ENCODE measurements at regions not wholly inside any gene's neighbourhood (a gene's known extent, or its start where the extent isn't known, plus 50 kb on each side); places are given as distances from the start of the nearest gene placed in this dataset.

DNA sequence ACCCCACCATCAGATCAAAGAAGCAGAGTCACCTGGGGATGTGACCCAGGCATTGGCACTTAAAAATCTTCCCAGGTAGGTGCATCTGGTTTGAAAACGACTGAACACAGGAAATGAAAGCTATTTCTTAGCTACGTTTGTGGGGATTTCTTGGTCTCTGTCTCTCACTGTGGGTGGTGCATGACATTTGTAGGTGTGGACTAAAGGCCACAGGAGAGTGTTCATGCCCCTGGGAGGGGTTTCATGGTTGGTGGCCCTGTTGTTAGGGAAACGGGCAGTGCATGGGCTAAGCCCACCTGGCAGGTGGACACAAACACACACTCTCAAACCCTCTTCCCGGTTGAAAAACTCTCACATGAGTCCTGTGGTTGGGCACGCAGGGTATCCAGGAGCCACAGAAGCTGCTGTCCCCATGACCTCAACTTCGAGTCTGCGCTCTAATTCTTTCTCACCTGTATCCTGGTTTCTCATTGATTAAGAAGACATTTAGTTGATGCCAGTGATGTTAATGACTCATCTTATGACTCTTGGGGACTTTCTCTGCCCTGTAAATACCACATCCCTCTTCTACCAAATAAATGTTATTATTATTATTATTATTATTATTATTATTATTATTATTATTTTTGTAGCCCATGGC, 119.4 kb downstream of the MRPS6 start:
- FAIRE-seq: peak; percentile 33

GRCh38 chr21:34195335-34195734, 122.0 kb downstream of the MRPS6 start:
- DNase-seq (ENCODE audit: insufficient read length) (no peak), FAIRE-seq (no peak)
- TF ChIP-seq POLR2AphosphoS5 (IDR thresholded peaks at IDR 0.05; ENCODE audit: low read depth, low read length) (no peak), POLR2A (IDR thresholded peaks at IDR 0.05; ENCODE audit: low read depth, low read length) (no peak), TAF1 (IDR thresholded peaks at IDR 0.05; ENCODE audit: borderline replicate concordance, low read depth, low read length) (no peak)

More for the DNA sequence above, 119.4 kb downstream of the MRPS6 start:
- TF ChIP-seq POLR2A (IDR thresholded peaks at IDR 0.05; ENCODE audit: low read depth, low read length) (no peak), TAF1 (IDR thresholded peaks at IDR 0.05; ENCODE audit: borderline replicate concordance, low read depth, low read length) (no peak), POLR2AphosphoS5 (IDR thresholded peaks at IDR 0.05; ENCODE audit: low read depth, low read length) (no peak)
- DNase-seq (ENCODE audit: insufficient read length): no peak

GRCh38 chr21:34196996-34197395, 123.6 kb downstream of the MRPS6 start:
- TF ChIP-seq POLR2A (IDR thresholded peaks at IDR 0.05; ENCODE audit: low read depth, low read length): no peak
- no peak for TF ChIP-seq TAF1 (IDR thresholded peaks at IDR 0.05; ENCODE audit: borderline replicate concordance, low read depth, low read length)
- TF ChIP-seq POLR2AphosphoS5 (IDR thresholded peaks at IDR 0.05; ENCODE audit: low read depth, low read length): no peak
- FAIRE-seq: no peak

DNA sequence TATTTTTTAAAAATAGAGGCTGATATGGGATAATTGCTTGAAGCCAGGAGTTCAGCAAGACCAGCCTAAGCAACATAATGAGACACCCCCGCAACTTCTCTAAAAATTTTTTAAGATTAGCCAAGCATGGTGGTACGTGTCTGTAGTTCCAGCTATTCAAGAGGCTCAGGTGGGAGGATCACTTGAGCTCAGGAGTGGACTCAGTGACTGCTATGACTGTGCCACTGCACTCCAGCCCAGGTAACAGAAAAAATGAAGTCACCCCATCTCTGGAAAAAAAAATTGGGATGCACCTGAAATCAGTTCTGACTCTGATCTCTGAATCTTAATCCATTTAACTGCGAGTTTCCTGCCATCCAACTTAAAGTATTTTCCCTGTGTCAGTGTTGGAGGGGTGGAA, 124.2 kb downstream of the MRPS6 start:
- DNase-seq (ENCODE audit: insufficient read length) (no peak), FAIRE-seq (no peak)
- TF ChIP-seq POLR2AphosphoS5 (IDR thresholded peaks at IDR 0.05; ENCODE audit: low read depth, low read length): no peak
- TF ChIP-seq TAF1 (IDR thresholded peaks at IDR 0.05; ENCODE audit: borderline replicate concordance, low read depth, low read length): no peak
- TF ChIP-seq POLR2A (IDR thresholded peaks at IDR 0.05; ENCODE audit: low read depth, low read length): no peak

More at GRCh38 chr21:34196996-34197395, 123.6 kb downstream of the MRPS6 start:
- no peak for DNase-seq (ENCODE audit: insufficient read length)

DNA sequence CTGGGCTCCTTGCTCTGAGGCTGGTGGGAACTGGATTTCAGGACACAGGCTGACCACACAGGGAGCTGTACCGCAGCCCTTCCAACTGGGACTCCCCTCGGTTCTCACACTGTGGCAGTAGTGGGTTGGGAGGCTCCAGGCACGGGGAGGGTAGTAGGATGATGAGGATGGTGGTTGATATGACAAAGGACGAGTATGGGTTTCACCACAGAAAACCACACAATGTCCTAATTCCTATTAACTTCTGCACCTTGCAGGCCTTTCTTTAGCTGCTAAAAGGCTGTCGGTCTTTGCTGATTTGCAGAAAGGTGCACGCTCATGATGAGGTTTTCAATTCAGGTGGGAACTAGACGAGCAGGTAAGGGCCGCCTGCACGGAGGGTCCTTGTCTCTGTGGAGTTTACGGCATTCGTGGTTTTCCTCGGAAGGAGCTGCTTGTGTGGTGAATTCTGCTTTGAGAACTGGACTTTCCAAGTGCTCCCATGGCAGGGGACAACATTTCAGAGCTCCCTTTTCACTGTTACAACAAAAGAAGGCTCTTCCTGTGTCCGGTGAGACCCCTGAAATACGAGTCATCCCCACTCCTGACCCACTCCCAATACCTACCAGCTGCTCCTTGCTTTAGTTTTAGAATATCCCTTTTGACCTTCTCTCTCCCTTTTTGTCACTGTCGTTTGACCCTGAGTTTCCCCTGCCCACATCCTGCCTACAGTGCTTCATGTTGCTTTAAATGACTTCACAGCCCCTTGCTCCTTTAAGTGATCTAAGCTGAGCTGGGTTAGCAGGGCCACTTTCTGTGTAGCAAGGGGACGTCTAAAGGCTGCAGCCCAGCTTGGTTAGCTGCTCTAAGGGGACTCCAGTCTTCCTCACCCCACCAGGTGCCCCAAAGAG, 125.1 kb downstream of the MRPS6 start:
- TF ChIP-seq TAF1 (IDR thresholded peaks at IDR 0.05; ENCODE audit: borderline replicate concordance, low read depth, low read length) (no peak), POLR2AphosphoS5 (IDR thresholded peaks at IDR 0.05; ENCODE audit: low read depth, low read length) (no peak), POLR2A (IDR thresholded peaks at IDR 0.05; ENCODE audit: low read depth, low read length) (no peak)
- DNase-seq (ENCODE audit: insufficient read length) (no peak), FAIRE-seq (no peak)

DNA sequence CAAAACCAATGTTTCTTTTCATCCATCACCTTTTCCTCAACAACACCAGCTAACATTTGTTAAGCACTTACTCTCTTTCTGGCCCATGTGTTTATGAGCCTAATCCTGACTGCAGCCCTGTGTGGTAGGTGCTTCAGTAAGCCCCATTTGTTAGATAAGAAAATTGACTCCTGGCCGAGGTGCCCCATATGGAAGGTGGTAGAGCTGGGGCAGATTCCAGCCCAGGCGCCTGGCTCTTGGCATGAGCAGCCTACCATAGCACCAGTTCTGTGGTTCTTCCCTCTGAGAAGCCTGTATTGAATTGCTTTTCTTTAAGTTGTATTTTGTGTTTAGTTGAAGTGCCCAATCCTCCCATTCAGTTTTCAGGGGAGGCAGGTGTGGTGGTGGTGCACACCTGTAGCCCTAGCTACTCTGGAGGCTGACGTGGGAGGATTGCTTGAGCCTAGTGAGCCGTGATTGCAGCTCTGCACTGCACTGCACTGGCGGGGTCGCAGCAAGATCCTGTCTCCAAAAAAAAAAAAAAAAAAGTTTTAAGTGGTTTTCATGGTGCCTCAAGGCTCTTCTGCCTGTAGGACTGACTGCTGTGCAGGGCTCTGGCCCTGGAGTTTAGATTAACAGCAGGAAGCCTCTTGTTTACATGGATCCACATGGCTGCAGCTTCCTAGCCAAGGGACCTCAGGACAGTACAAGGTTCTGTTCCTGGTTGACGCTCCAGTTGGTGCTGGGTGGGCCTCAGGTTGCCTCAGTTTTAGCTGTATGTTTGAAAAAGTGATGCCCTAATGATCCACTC, 125.9 kb downstream of the MRPS6 start:
- DNase-seq (ENCODE audit: insufficient read length) (no peak), FAIRE-seq (no peak)
- TF ChIP-seq TAF1 (IDR thresholded peaks at IDR 0.05; ENCODE audit: borderline replicate concordance, low read depth, low read length): no peak
- TF ChIP-seq POLR2AphosphoS5 (IDR thresholded peaks at IDR 0.05; ENCODE audit: low read depth, low read length): no peak
- TF ChIP-seq POLR2A (IDR thresholded peaks at IDR 0.05; ENCODE audit: low read depth, low read length): no peak

DNA sequence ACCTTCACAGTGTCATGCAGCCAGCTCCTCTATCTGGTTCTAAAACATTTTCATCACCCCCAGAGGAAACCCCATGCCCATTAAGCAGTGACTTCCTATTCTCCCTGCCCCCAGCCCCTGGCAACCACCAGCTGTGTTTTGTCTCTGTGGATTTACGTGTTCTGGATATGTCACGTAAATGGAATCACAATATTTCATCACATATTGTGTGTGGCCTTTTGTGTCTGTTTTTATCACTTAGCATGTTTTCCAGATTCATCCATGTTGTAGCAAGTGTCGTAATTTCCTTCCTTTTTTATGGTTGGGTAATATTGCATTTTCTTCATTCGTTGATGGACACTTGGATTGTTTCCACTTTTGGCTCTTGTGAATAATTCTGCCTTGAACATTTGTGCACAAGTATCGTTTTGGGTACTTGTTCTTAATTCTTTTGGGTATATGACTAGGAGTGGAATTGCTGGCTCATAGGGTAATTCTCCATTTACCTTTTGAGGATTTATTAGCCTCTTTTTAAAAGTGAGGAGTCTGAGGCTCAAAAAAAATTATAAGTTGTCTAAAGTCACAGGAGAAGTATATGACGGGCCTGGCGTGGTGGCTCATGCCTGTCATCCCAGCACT, 127.0 kb downstream of the MRPS6 start:
- DNase-seq (ENCODE audit: insufficient read length): no peak
- FAIRE-seq: no peak
- TF ChIP-seq TAF1 (IDR thresholded peaks at IDR 0.05; ENCODE audit: borderline replicate concordance, low read depth, low read length) (no peak), POLR2A (IDR thresholded peaks at IDR 0.05; ENCODE audit: low read depth, low read length) (no peak), POLR2AphosphoS5 (IDR thresholded peaks at IDR 0.05; ENCODE audit: low read depth, low read length) (no peak)

- FAIRE-seq: no peak
- no peak for TF ChIP-seq POLR2AphosphoS5 (IDR thresholded peaks at IDR 0.05; ENCODE audit: low read depth, low read length)
- TF ChIP-seq POLR2A (IDR thresholded peaks at IDR 0.05; ENCODE audit: low read depth, low read length): no peak
- no peak for TF ChIP-seq TAF1 (IDR thresholded peaks at IDR 0.05; ENCODE audit: borderline replicate concordance, low read depth, low read length)
- no peak for DNase-seq (ENCODE audit: insufficient read length)
Observed at GRCh38 chr21:34201001-34201400, 127.6 kb downstream of the MRPS6 start.

DNA sequence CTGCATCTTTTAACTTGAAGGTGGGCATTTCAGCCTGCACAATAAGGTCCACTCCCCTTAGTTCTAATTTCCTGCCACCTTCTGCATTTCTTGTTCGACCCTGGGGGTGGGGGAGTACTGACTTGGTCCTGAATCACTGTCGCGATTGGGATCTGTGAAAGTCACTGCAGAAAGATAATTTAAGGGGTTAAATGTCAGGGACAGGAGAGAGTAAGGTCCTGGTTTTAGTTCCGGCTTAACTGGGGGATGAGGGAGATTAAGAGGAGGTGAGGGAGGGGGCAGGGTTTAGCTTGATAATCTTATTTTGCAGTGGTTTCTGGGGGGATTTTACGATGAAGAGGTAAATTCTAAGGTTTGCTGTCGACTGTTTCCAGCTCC, 128.1 kb downstream of the MRPS6 start:
- TF ChIP-seq POLR2A (IDR thresholded peaks at IDR 0.05; ENCODE audit: low read depth, low read length) (no peak), TAF1 (IDR thresholded peaks at IDR 0.05; ENCODE audit: borderline replicate concordance, low read depth, low read length) (no peak), POLR2AphosphoS5 (IDR thresholded peaks at IDR 0.05; ENCODE audit: low read depth, low read length) (no peak)
- FAIRE-seq (no peak), DNase-seq (ENCODE audit: insufficient read length) (no peak)

- TF ChIP-seq TAF1 (IDR thresholded peaks at IDR 0.05; ENCODE audit: borderline replicate concordance, low read depth, low read length): no peak
- no peak for FAIRE-seq
- DNase-seq (ENCODE audit: insufficient read length): no peak
Observed at GRCh38 chr21:34202553-34203372, 129.4 kb downstream of the MRPS6 start.

Data from GM12892 (cell line).